Panc1 (cell line): ENCODE measurements at regions not wholly inside any gene's neighbourhood (a gene's known extent, or its start where the extent isn't known, plus 50 kb on each side); places are given as distances from the start of the nearest gene placed in this dataset.

Source experiments
- ATAC-seq: fragments of 200-7000 bp; cut with Tn5 transposase; 2 replicates; pipeline ENCODE4 v1.9.1; 2020; ENCODE audit warnings: mild to moderate bottlenecking, moderate library complexity
- BruUV-seq: library from RNA; stranded (reverse); fragments of 400-500 nt; replicated peaks from 2 replicates; lab custom pipeline; 2021; lab: Mats Ljungman, UMichigan
- CTCF ChIA-PET: fragments of 300-600 bp; sonication (Branson Sonifier 250); formaldehyde crosslinking; loops from one replicate; lab custom pipeline; 2022; ENCODE audit warnings: antibody characterized with exemption; lab: Charles Lee
- POLR2A ChIA-PET: fragments of 300-600 bp; sonication (Branson Sonifier 250); formaldehyde crosslinking; loops from one replicate; lab custom pipeline; 2022; ENCODE audit warnings: antibody characterized with exemption; lab: Charles Lee
- DNase-seq: peaks from one replicate; pipeline ENCODE4 v3.0.0-alpha.2; 2010; ENCODE audit warnings: low read depth, low spot score
- H3K27ac ChIP-seq: 2 replicates; pipeline ENCODE4 v1.5.1; 2011; ENCODE audit warnings: mild to moderate bottlenecking, low read length, inconsistent platforms
- H3K27me3 ChIP-seq: fragments of 200-500 bp; sonication (Bioruptor generic); 2 replicates; pipeline ENCODE4 v1.6.0; 2014; ENCODE audit warnings: low read length, inconsistent platforms; ENCODE audit not compliant: control insufficient read depth, insufficient read depth
- H3K36me3 ChIP-seq: fragments of 200-500 bp; sonication (Bioruptor generic); 2 replicates; pipeline ENCODE4 v1.5.1; 2014; ENCODE audit warnings: inconsistent platforms, mild to moderate bottlenecking, low read length, moderate library complexity; ENCODE audit not compliant: control insufficient read depth, insufficient read depth
- H3K4me1 ChIP-seq: 2 replicates; pipeline ENCODE4 v1.5.1; 2011; ENCODE audit warnings: inconsistent platforms, mild to moderate bottlenecking, low read length, moderate library complexity; ENCODE audit not compliant: control insufficient read depth, insufficient read depth
- H3K4me3 ChIP-seq, 2 experiments: 2 replicates each; pipeline ENCODE4 v1.5.1; 2011 to 2012; ENCODE audit warnings: low read depth in 2 of 2, low read length in 2 of 2, mild to moderate bottlenecking in 2 of 2, inconsistent platforms in 1 of 2, moderate library complexity in 1 of 2
- H3K9me3 ChIP-seq: fragments of 200-500 bp; sonication (Bioruptor generic); 2 replicates; pipeline ENCODE4 v1.5.1; 2014; ENCODE audit warnings: low read depth, mild to moderate bottlenecking, inconsistent platforms, low read length, moderate library complexity; ENCODE audit not compliant: control insufficient read depth, insufficient read depth
- POLR2AphosphoS5 ChIP-seq: IDR thresholded peaks from 2 replicates; pipeline ENCODE4 v1.6.1; 2012; ENCODE audit warnings: mild to moderate bottlenecking, low read depth, low read length, moderate library complexity
- SIN3A ChIP-seq: IDR thresholded peaks from 2 replicates; pipeline ENCODE4 v1.6.1; 2012; ENCODE audit warnings: low read depth, mild to moderate bottlenecking, low read length, moderate library complexity, borderline replicate concordance; ENCODE audit not compliant: insufficient read depth
- TCF7L2 ChIP-seq: IDR thresholded peaks from 2 replicates; pipeline ENCODE4 v1.6.1; 2011; ENCODE audit warnings: mild to moderate bottlenecking, low read depth, low read length, inconsistent platforms
- in situ Hi-C: cut with HindIII; loops from 2 replicates; pipeline ENCODE4 v1.10.0; 2016; ENCODE audit warnings: low sequenced_read_pairs, low pct_unique_long_range_greater_than_20kb
- intact Hi-C: fragments of 100-400 bp; cut with micrococcal nuclease; formaldehyde crosslinking; loops from one replicate; pipeline ENCODE4 v1.10.0; 2022; ENCODE audit not compliant: unreplicated experiment
- TF ChIP-seq, protein P1 (sequence below), 2 experiments: IDR thresholded peaks; 2 replicates each; pipeline ENCODE4 v1.6.1; 2011 to 2012; ENCODE audit warnings: low read depth in 2 of 2, control low read depth in 1 of 2, low read length in 1 of 2, mild to moderate bottlenecking in 1 of 2, moderate library complexity in 1 of 2; ENCODE audit not compliant: insufficient read depth in 1 of 2
- TF ChIP-seq, protein P2 (sequence below): fragments of 450-650 bp; IDR thresholded peaks from 2 replicates; pipeline ENCODE4 v1.5.1; 2017; ENCODE audit warnings: mild to moderate bottlenecking

DNA sequence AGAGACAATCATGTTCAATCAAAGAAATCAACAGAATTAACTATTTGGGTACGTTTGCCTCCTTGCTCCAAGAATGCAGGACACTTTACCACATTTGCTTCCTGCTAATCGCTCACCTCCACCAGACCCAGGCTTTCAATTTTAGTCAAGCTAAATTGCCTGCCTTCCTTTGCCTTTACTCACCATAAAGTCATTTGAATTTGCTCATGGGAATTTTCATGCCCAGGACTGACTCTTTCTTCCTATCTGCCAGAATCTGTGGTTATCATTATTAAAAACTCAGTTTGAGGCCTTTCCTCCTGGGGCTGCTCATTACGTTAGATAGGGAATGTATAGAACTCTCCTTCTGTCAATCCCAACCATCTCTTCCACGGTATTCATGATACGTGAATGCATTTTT lies 1935.3 kb upstream of the WWC1 start:
- ChIA-PET POLR2A (no interaction called here), CTCF (no interaction called here)
- Histone ChIP-seq H3K27me3 (no peaks in the 10 kb centered on the region), H3K36me3 (no peaks in the 10 kb centered on the region), H3K9me3 (no peaks in the 10 kb centered on the region), H3K4me1 (no peaks in the 10 kb centered on the region), H3K4me3 (no peak overlapping the region), H3K27ac (no peak overlapping the region)
- no peak for TF ChIP-seq POLR2AphosphoS5
- TF ChIP-seq TCF7L2: no peak
- TF ChIP-seq, protein P1, sequence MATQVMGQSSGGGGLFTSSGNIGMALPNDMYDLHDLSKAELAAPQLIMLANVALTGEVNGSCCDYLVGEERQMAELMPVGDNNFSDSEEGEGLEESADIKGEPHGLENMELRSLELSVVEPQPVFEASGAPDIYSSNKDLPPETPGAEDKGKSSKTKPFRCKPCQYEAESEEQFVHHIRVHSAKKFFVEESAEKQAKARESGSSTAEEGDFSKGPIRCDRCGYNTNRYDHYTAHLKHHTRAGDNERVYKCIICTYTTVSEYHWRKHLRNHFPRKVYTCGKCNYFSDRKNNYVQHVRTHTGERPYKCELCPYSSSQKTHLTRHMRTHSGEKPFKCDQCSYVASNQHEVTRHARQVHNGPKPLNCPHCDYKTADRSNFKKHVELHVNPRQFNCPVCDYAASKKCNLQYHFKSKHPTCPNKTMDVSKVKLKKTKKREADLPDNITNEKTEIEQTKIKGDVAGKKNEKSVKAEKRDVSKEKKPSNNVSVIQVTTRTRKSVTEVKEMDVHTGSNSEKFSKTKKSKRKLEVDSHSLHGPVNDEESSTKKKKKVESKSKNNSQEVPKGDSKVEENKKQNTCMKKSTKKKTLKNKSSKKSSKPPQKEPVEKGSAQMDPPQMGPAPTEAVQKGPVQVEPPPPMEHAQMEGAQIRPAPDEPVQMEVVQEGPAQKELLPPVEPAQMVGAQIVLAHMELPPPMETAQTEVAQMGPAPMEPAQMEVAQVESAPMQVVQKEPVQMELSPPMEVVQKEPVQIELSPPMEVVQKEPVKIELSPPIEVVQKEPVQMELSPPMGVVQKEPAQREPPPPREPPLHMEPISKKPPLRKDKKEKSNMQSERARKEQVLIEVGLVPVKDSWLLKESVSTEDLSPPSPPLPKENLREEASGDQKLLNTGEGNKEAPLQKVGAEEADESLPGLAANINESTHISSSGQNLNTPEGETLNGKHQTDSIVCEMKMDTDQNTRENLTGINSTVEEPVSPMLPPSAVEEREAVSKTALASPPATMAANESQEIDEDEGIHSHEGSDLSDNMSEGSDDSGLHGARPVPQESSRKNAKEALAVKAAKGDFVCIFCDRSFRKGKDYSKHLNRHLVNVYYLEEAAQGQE (IDR thresholded peaks at IDR 0.05; ENCODE audit: insufficient read depth in 1 of 2, low read depth in 2 of 2, low read length in 1 of 2): no peak
- TF ChIP-seq, protein P2, sequence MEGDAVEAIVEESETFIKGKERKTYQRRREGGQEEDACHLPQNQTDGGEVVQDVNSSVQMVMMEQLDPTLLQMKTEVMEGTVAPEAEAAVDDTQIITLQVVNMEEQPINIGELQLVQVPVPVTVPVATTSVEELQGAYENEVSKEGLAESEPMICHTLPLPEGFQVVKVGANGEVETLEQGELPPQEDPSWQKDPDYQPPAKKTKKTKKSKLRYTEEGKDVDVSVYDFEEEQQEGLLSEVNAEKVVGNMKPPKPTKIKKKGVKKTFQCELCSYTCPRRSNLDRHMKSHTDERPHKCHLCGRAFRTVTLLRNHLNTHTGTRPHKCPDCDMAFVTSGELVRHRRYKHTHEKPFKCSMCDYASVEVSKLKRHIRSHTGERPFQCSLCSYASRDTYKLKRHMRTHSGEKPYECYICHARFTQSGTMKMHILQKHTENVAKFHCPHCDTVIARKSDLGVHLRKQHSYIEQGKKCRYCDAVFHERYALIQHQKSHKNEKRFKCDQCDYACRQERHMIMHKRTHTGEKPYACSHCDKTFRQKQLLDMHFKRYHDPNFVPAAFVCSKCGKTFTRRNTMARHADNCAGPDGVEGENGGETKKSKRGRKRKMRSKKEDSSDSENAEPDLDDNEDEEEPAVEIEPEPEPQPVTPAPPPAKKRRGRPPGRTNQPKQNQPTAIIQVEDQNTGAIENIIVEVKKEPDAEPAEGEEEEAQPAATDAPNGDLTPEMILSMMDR: no peak
- TF ChIP-seq SIN3A: no peak
- BruUV-seq: no TSS peak
- ATAC-seq (no peak), DNase-seq (no peak)
- in situ Hi-C loops (no loop called here), intact Hi-C loops (no loop called here)

DNA sequence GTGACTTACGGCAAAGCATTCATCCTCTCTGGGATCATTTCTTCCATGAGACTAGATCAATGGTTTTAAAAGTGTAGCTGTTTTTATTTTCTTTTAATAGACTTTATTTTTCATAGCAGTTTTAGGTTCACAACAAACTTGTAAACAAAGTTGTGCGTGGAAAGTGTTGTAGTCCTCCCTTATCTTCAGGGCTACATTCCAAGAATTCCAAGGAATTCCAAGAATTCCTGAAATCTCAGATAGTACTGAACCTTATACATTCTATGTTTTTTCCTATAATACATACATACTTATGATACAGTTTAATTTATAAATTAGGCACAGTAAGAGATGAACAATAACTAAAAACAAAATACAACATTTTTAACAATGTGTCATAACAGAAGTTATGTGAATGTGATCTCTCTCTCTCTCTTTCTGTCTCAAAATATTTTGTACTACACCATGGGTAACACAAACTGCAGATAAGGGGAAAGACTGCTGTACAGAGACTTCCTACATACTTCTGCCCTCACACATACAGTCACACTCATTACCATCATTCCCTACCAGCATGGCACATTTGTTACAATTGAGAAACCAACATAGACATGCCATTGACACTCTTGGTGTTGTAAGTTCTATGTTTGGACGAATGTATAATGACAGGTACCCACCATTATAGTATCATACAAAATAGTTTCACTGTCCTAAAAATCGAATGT lies 1933.2 kb upstream of the WWC1 start:
- no peaks in the 10 kb centered on the region for H3K27me3 ChIP-seq
- DNase-seq: no peak
- no peak for ATAC-seq
- H3K4me3 ChIP-seq: no peak overlapping the region
- H3K27ac ChIP-seq: no peak overlapping the region
- in situ Hi-C loops (no loop called here), intact Hi-C loops (no loop called here)
- no peaks in the 10 kb centered on the region for H3K4me1 ChIP-seq
- no peaks in the 10 kb centered on the region for H3K36me3 ChIP-seq
- TF ChIP-seq POLR2AphosphoS5 (no peak), SIN3A (no peak), TCF7L2 (no peak)
- TF ChIP-seq, protein P2: no peak
- TF ChIP-seq, protein P1 (IDR thresholded peaks at IDR 0.05; ENCODE audit: insufficient read depth in 1 of 2, low read depth in 2 of 2, low read length in 1 of 2): no peak
- H3K9me3 ChIP-seq: no peaks in the 10 kb centered on the region
- POLR2A ChIA-PET: no interaction called here
- no TSS peak for BruUV-seq
- CTCF ChIA-PET: no interaction called here
